ENCODE measurements at regions not wholly inside any gene's neighbourhood (a gene's known extent, or its start where the extent isn't known, plus 50 kb on each side); places are given as distances from the start of the nearest gene placed in this dataset.

- DNase-seq (ENCODE audit: extremely low read depth, low read depth), result no peak
- H3K4me3 ChIP-seq (replicated peaks; ENCODE audit: low read depth, low read length), result no peak overlapping the region
- no peak for TF ChIP-seq CTCF (IDR thresholded peaks at IDR 0.05; ENCODE audit: low read depth, low read length, missing control alignments)
Measured at GRCh38 chr12:61846765-61847164, 413.4 kb upstream of the USP15 start.

- no peak for DNase-seq (ENCODE audit: extremely low read depth, low read depth)
- TF ChIP-seq CTCF (IDR thresholded peaks at IDR 0.05; ENCODE audit: low read depth, low read length, missing control alignments), result no peak
Measured at GRCh38 chr12:61848893-61849292, 411.3 kb upstream of the USP15 start.

GRCh38 chr12:61853945-61854344 lies 406.3 kb upstream of the USP15 start:
- TF ChIP-seq CTCF (IDR thresholded peaks at IDR 0.05; ENCODE audit: low read depth, low read length, missing control alignments), result no peak
- no peak for DNase-seq (ENCODE audit: extremely low read depth, low read depth)
- no peak overlapping the region for H3K4me3 ChIP-seq (replicated peaks; ENCODE audit: low read depth, low read length)

More at GRCh38 chr12:61848893-61849292, 411.3 kb upstream of the USP15 start:
- H3K4me3 ChIP-seq (replicated peaks; ENCODE audit: low read depth, low read length), result no peak overlapping the region

GRCh38 chr12:61854902-61855301 lies 405.3 kb upstream of the USP15 start:
- no peak for DNase-seq (ENCODE audit: extremely low read depth, low read depth)
- TF ChIP-seq CTCF (IDR thresholded peaks at IDR 0.05; ENCODE audit: low read depth, low read length, missing control alignments), result no peak

GRCh38 chr12:61857968-61858367 lies 402.2 kb upstream of the USP15 start:
- no peak overlapping the region for H3K4me3 ChIP-seq (replicated peaks; ENCODE audit: low read depth, low read length)
- DNase-seq (ENCODE audit: extremely low read depth, low read depth), result no peak
- no peak for TF ChIP-seq CTCF (IDR thresholded peaks at IDR 0.05; ENCODE audit: low read depth, low read length, missing control alignments)

More at GRCh38 chr12:61854902-61855301, 405.3 kb upstream of the USP15 start:
- no peak overlapping the region for H3K4me3 ChIP-seq (replicated peaks; ENCODE audit: low read depth, low read length)

GRCh38 chr12:61860451-61860850 lies 399.8 kb upstream of the USP15 start:
- TF ChIP-seq CTCF (IDR thresholded peaks at IDR 0.05; ENCODE audit: low read depth, low read length, missing control alignments), result no peak
- no peak for DNase-seq (ENCODE audit: extremely low read depth, low read depth)
- H3K4me3 ChIP-seq (replicated peaks; ENCODE audit: low read depth, low read length), result no peak overlapping the region

GRCh38 chr12:61862986-61863385 lies 397.2 kb upstream of the USP15 start:
- H3K4me3 ChIP-seq (replicated peaks; ENCODE audit: low read depth, low read length), result no peak overlapping the region
- no peak for DNase-seq (ENCODE audit: extremely low read depth, low read depth)
- no peak for TF ChIP-seq CTCF (IDR thresholded peaks at IDR 0.05; ENCODE audit: low read depth, low read length, missing control alignments)

Data from HFF-Myc (cell line).